Astrocyte (in vitro differentiated cells and primary cell): ENCODE measurements at regions not wholly inside any gene's neighbourhood (a gene's known extent, or its start where the extent isn't known, plus 50 kb on each side); places are given as distances from the start of the nearest gene placed in this dataset.
A peak's percentile ranks its signal among the peaks of the same experiment; 100 is the strongest.

ENCODE experiments used
- DNase-seq: peaks from one replicate; pipeline ENCODE4 v3.0.0-alpha.2; 2010; ENCODE audit warnings: low read depth
- FAIRE-seq: peaks from 2 replicates; lab custom pipeline; 2011; peaks lifted over from hg19 to GRCh38; lab: Jason Lieb, UNC
- H2AFZ ChIP-seq: 2 replicates; pipeline ENCODE4 v1.6.0; 2012; ENCODE audit warnings: low read depth, low read length, inconsistent platforms
- H3K27ac ChIP-seq: 2 replicates; pipeline ENCODE4 v1.5.1; 2011; ENCODE audit warnings: low read depth, low read length, inconsistent platforms
- H3K27me3 ChIP-seq: 2 replicates; pipeline ENCODE4 v1.6.0; 2011; ENCODE audit warnings: low read length, inconsistent platforms; ENCODE audit not compliant: insufficient read depth
- H3K36me3 ChIP-seq: 2 replicates; pipeline ENCODE4 v1.5.1; 2011; ENCODE audit warnings: low read length, inconsistent platforms; ENCODE audit not compliant: insufficient read depth
- H3K4me1 ChIP-seq: 2 replicates; pipeline ENCODE4 v1.5.1; 2011; ENCODE audit warnings: low read length, inconsistent platforms; ENCODE audit not compliant: insufficient read depth
- H3K4me2 ChIP-seq: 2 replicates; pipeline ENCODE4 v1.6.0; 2012; ENCODE audit warnings: low read length, inconsistent platforms
- H3K4me3 ChIP-seq: 2 replicates; pipeline ENCODE4 v1.5.1; 2011; ENCODE audit warnings: low read depth, mild to moderate bottlenecking, low read length, inconsistent platforms; ENCODE audit not compliant: insufficient read depth
- H3K79me2 ChIP-seq: 2 replicates; pipeline ENCODE4 v1.6.0; 2012; ENCODE audit warnings: mild to moderate bottlenecking, low read length, inconsistent platforms; ENCODE audit not compliant: insufficient read depth
- H3K9ac ChIP-seq: 2 replicates; pipeline ENCODE4 v1.6.0; 2012; ENCODE audit warnings: mild to moderate bottlenecking, low read length, inconsistent platforms
- H3K9me3 ChIP-seq: 2 replicates; pipeline ENCODE4 v1.5.1; 2012; ENCODE audit warnings: low read depth, mild to moderate bottlenecking, low read length, inconsistent platforms; ENCODE audit not compliant: insufficient read depth
- H4K20me1 ChIP-seq: 2 replicates; pipeline ENCODE4 v1.6.0; 2012; ENCODE audit warnings: low read length, inconsistent platforms; ENCODE audit not compliant: insufficient read depth
- H3K27ac Mint-ChIP-seq: one replicate; pipeline ENCODE4 v1.8.0; 2021; ENCODE audit warnings: mild to moderate bottlenecking, mixed read lengths; ENCODE audit not compliant: unreplicated experiment
- H3K27me3 Mint-ChIP-seq: one replicate; pipeline ENCODE4 v1.8.0; 2021; ENCODE audit warnings: low read depth, mixed read lengths; ENCODE audit not compliant: unreplicated experiment
- H3K36me3 Mint-ChIP-seq: one replicate; pipeline ENCODE4 v1.8.0; 2021; ENCODE audit warnings: low read depth, mixed read lengths; ENCODE audit not compliant: unreplicated experiment
- H3K4me1 Mint-ChIP-seq: one replicate; pipeline ENCODE4 v1.8.0; 2021; ENCODE audit warnings: low read depth, mixed read lengths; ENCODE audit not compliant: unreplicated experiment
- H3K4me3 Mint-ChIP-seq: one replicate; pipeline ENCODE4 v1.8.0; 2021; ENCODE audit warnings: mild to moderate bottlenecking, moderate library complexity, mixed read lengths; ENCODE audit not compliant: unreplicated experiment
- H3K9me3 Mint-ChIP-seq: one replicate; pipeline ENCODE4 v1.8.0; 2021; ENCODE audit warnings: mild to moderate bottlenecking, mixed read lengths; ENCODE audit not compliant: unreplicated experiment
- EZH2 ChIP-seq: IDR thresholded peaks from 2 replicates; pipeline ENCODE4 v1.6.1; 2012; ENCODE audit warnings: mild to moderate bottlenecking, low read length, inconsistent platforms; ENCODE audit not compliant: insufficient read depth
- TF ChIP-seq, protein P1 (sequence below): IDR thresholded peaks from 2 replicates; pipeline ENCODE4 v1.5.1; 2011; ENCODE audit warnings: low read depth, mild to moderate bottlenecking, inconsistent platforms, low read length, moderate library complexity; ENCODE audit not compliant: insufficient read depth

DNA sequence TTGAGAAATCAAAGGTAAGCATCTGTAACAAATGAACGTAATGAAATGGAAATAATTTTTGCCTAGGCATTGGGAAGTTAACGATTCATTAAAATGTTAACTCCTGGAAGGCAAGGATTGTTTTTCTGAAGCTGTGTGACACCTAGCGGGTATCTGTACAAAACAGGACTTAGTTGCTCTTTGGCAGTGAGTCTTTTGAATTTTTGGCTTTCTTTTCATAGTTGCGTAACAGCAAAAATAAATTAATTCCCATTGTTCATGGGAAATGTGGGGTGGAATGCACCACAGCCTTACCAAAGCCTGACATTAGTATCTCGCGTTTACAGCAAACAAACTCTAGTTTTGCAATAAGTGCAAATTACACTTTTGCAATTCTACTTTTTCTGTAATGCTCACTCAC lies 92.7 kb upstream of the DTNBP1 start:
- no peak overlapping the region for H3K4me2 ChIP-seq
- Mint-ChIP-seq H3K27me3 (no peaks in the 10 kb centered on the region), H3K27ac (no peak overlapping the region), H3K36me3 (no peaks in the 10 kb centered on the region), H3K9me3 (peaks cover 4% of the 10 kb centered on the region), H3K4me1 (peaks cover 7% of the 10 kb centered on the region), H3K4me3 (no peak overlapping the region)
- no peak for FAIRE-seq
- no peaks in the 10 kb centered on the region for H4K20me1 ChIP-seq
- H2AFZ ChIP-seq: no peak overlapping the region
- H3K79me2 ChIP-seq: no peaks in the 10 kb centered on the region
- H3K27ac ChIP-seq: no peak overlapping the region
- H3K36me3 ChIP-seq: no peaks in the 10 kb centered on the region
- peak; percentile 10 for DNase-seq
- no peaks in the 10 kb centered on the region for H3K4me1 ChIP-seq
- TF ChIP-seq, protein P1, sequence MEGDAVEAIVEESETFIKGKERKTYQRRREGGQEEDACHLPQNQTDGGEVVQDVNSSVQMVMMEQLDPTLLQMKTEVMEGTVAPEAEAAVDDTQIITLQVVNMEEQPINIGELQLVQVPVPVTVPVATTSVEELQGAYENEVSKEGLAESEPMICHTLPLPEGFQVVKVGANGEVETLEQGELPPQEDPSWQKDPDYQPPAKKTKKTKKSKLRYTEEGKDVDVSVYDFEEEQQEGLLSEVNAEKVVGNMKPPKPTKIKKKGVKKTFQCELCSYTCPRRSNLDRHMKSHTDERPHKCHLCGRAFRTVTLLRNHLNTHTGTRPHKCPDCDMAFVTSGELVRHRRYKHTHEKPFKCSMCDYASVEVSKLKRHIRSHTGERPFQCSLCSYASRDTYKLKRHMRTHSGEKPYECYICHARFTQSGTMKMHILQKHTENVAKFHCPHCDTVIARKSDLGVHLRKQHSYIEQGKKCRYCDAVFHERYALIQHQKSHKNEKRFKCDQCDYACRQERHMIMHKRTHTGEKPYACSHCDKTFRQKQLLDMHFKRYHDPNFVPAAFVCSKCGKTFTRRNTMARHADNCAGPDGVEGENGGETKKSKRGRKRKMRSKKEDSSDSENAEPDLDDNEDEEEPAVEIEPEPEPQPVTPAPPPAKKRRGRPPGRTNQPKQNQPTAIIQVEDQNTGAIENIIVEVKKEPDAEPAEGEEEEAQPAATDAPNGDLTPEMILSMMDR: no peak
- no peak for TF ChIP-seq EZH2
- H3K4me3 ChIP-seq: no peak overlapping the region
- H3K27me3 ChIP-seq: no peaks in the 10 kb centered on the region
- H3K9me3 ChIP-seq: peaks cover 2% of the 10 kb centered on the region
- no peak overlapping the region for H3K9ac ChIP-seq

DNA sequence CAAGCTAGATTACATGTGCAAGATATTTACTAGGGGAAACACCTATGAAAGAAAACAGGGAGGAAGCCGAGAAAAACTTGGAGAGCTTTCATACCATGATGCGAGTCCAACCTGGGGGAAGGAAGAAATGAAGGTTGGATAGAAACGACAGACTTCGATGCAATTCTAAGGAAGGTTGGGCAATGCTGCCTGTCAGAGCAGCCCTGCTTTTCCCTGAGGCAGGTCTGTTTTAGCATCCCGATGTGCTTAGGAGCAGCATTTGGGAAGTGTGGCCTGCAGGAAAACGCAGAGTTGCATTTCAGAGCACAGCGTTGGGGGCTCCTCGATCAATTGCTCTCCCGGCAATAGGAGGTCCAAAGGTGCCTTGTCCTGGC lies 91.9 kb upstream of the DTNBP1 start:
- peaks cover 4% of the 10 kb centered on the region for H3K9me3 Mint-ChIP-seq
- H3K4me1 Mint-ChIP-seq: peaks cover 7% of the 10 kb centered on the region

More for the DNA sequence above, 91.9 kb upstream of the DTNBP1 start:
- peak overlapping the region; percentile 50 for H2AFZ ChIP-seq
- H3K36me3 ChIP-seq: no peaks in the 10 kb centered on the region
- H3K27me3 ChIP-seq: no peaks in the 10 kb centered on the region
- no peak overlapping the region for H3K9ac ChIP-seq
- H3K9me3 ChIP-seq: peaks cover 2% of the 10 kb centered on the region
- Mint-ChIP-seq H3K27me3 (no peaks in the 10 kb centered on the region), H3K4me3 (no peak overlapping the region), H3K36me3 (no peaks in the 10 kb centered on the region), H3K27ac (no peak overlapping the region)
- no peak for DNase-seq
- no peak overlapping the region for H3K27ac ChIP-seq
- TF ChIP-seq, protein P1: no peak
- no peak for TF ChIP-seq EZH2
- no peak for FAIRE-seq
- no peaks in the 10 kb centered on the region for H3K79me2 ChIP-seq
- H3K4me1 ChIP-seq: no peaks in the 10 kb centered on the region
- no peak overlapping the region for H3K4me3 ChIP-seq
- no peak overlapping the region for H3K4me2 ChIP-seq
- no peaks in the 10 kb centered on the region for H4K20me1 ChIP-seq
